Upper lobe of left lung (tissue), 6 donors: ENCODE measurements at regions not wholly inside any gene's neighbourhood (a gene's known extent, or its start where the extent isn't known, plus 50 kb on each side); places are given as distances from the start of the nearest gene placed in this dataset.
"Not testable (repeated sequence)": the region's sequence is repeated elsewhere in the genome, so short reads cannot be mapped to it uniquely, and the experiment has no call there.

ENCODE experiments used
- ATAC-seq, 2 donors: fragments of 200-7000 bp; cut with Tn5 transposase; one replicate each; pipeline ENCODE4 v1.9.1; 2022; ENCODE audit warnings: mild to moderate bottlenecking in 2 of 2, moderate library complexity in 2 of 2; ENCODE audit not compliant: low FRiP score in 2 of 2
- DNase-seq, 2 donors: peaks; one replicate each; pipeline ENCODE4 v3.0.0-alpha.2; 2019 to 2020
- H3K27ac ChIP-seq, 4 donors: fragments of 200-600 bp; sonication (generic); one replicate each; pipeline ENCODE4 v1.5.1; 2016 to 2019
- H3K27me3 ChIP-seq, 4 donors: fragments of 200-600 bp; sonication (generic); one replicate each; pipeline ENCODE4 v1.5.1; 2017 to 2019
- H3K36me3 ChIP-seq, 4 donors: fragments of 200-600 bp; sonication (generic); one replicate each; pipeline ENCODE4 v1.5.1; 2016 to 2019
- H3K4me1 ChIP-seq, 4 donors: fragments of 200-600 bp; sonication (generic); one replicate each; pipeline ENCODE4 v1.5.1; 2018 to 2019
- H3K4me3 ChIP-seq, 4 donors: fragments of 200-600 bp; sonication (generic); one replicate each; pipeline ENCODE4 v1.5.1; 2017 to 2019; ENCODE audit warnings: mild to moderate bottlenecking in 2 of 4, moderate library complexity in 1 of 4
- H3K9me3 ChIP-seq, 4 donors: fragments of 200-600 bp; sonication (generic); one replicate each; pipeline ENCODE4 v1.5.1; 2018 to 2019
- EP300 ChIP-seq, 4 donors: sonication (generic); formaldehyde crosslinking; IDR thresholded peaks; one replicate each; pipeline ENCODE4 v1.5.1; 2017; ENCODE audit warnings: antibody characterized with exemption in 4 of 4, control low read depth in 2 of 4
- POLR2A ChIP-seq, 4 donors: fragments of 450-650 bp; IDR thresholded peaks; one replicate each; pipeline ENCODE4 v1.5.1; 2016 to 2017; ENCODE audit warnings: antibody characterized with exemption in 4 of 4, mild to moderate bottlenecking in 2 of 4
- POLR2AphosphoS5 ChIP-seq, 2 donors: sonication (generic); formaldehyde crosslinking; IDR thresholded peaks; one replicate each; pipeline ENCODE4 v1.5.1; 2017; ENCODE audit warnings: antibody characterized with exemption in 2 of 2
- WGBS, 2 donors: methylation state at CpG; one replicate each; pipeline ENCODE4 v1.1.5; 2017 to 2018; 5-methylcytosine and 5-hydroxymethylcytosine counted together
- TF ChIP-seq, protein P1 (sequence below), 6 experiments: fragments of 450-650 bp in 4 of 6; fragments of 200-600 bp in 2 of 6; sonication (generic) in 2 of 6; IDR thresholded peaks; one replicate each; pipeline ENCODE4 v1.5.1; 2016 to 2019; ENCODE audit warnings: antibody characterized with exemption in 6 of 6
- donor health status: DM: no; HTN: no; CAD: no; lungs with moderate emphysema.
- donor health status: DM: no; HTN: yes; CAD: no; lungs with severe emphysema.

DNA sequence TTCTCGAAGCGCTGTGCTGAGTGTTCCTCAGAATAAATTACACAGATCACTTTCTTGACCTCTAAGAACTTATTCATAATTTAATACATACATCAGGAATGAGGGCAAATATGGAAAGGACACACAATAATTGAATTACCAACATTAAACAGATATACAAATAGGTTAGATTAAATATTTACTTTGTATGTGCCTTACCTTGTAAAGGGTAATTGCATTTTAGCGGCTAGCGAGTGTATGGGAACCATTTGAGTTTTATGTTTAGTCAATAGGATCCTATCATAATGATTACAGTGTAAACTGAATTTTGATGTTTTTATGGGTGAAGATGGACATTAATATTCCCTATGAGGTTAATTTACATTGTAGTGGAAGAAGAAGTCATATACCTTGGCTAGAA lies 1187.1 kb upstream of the WWC1 start:
- H3K4me1 ChIP-seq = no peaks in the 10 kb centered on the region
- H3K27ac ChIP-seq = no peak overlapping the region
- no peaks in the 10 kb centered on the region for H3K27me3 ChIP-seq
- WGBS, 2 donors = 87 to 92% methylated on average over 4 of the region's 4 CpGs
- no peak overlapping the region for H3K4me3 ChIP-seq
- H3K9me3 ChIP-seq = no peaks in the 10 kb centered on the region
- TF ChIP-seq, protein P1, sequence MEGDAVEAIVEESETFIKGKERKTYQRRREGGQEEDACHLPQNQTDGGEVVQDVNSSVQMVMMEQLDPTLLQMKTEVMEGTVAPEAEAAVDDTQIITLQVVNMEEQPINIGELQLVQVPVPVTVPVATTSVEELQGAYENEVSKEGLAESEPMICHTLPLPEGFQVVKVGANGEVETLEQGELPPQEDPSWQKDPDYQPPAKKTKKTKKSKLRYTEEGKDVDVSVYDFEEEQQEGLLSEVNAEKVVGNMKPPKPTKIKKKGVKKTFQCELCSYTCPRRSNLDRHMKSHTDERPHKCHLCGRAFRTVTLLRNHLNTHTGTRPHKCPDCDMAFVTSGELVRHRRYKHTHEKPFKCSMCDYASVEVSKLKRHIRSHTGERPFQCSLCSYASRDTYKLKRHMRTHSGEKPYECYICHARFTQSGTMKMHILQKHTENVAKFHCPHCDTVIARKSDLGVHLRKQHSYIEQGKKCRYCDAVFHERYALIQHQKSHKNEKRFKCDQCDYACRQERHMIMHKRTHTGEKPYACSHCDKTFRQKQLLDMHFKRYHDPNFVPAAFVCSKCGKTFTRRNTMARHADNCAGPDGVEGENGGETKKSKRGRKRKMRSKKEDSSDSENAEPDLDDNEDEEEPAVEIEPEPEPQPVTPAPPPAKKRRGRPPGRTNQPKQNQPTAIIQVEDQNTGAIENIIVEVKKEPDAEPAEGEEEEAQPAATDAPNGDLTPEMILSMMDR (IDR thresholded peaks at IDR 0.05) = no peak
- TF ChIP-seq POLR2A (IDR thresholded peaks at IDR 0.05) (no peak), POLR2AphosphoS5 (IDR thresholded peaks at IDR 0.05) (no peak), EP300 (IDR thresholded peaks at IDR 0.05) (no peak)
- H3K36me3 ChIP-seq = no peaks in the 10 kb centered on the region
- DNase-seq = no peak
- no peak for ATAC-seq

DNA sequence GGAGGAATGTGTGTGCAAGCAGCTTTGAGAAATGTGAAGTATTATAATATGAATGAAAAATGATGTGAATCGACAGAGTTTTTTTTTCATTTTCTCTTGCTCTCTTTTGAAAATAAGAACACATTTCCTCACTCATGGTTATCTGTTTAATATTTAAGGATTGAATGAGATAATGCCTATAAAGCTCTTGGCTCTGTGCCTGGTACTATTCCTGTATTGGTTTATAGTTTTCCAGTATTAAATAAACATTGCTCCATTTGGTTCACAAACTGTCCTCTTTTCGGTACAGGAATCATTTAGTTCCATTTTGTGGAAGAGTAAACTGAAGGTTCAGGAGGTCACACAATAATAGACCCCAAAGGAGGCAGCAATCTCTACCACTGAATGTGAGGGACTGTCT lies 1185.5 kb upstream of the WWC1 start:
- H3K9me3 ChIP-seq = no peaks in the 10 kb centered on the region
- no peak overlapping the region for H3K4me3 ChIP-seq
- DNase-seq = no peak
- TF ChIP-seq EP300 (IDR thresholded peaks at IDR 0.05) = no peak
- no peak for TF ChIP-seq POLR2A (IDR thresholded peaks at IDR 0.05)
- TF ChIP-seq, protein P1 (IDR thresholded peaks at IDR 0.05) = no peak
- TF ChIP-seq POLR2AphosphoS5 (IDR thresholded peaks at IDR 0.05) = no peak
- no peaks in the 10 kb centered on the region for H3K4me1 ChIP-seq
- WGBS, 2 donors = 44 to 51% methylated on average over 2 of the region's 2 CpGs
- no peak for ATAC-seq
- H3K36me3 ChIP-seq = no peaks in the 10 kb centered on the region
- H3K27me3 ChIP-seq = no peaks in the 10 kb centered on the region
- no peak overlapping the region for H3K27ac ChIP-seq

DNA sequence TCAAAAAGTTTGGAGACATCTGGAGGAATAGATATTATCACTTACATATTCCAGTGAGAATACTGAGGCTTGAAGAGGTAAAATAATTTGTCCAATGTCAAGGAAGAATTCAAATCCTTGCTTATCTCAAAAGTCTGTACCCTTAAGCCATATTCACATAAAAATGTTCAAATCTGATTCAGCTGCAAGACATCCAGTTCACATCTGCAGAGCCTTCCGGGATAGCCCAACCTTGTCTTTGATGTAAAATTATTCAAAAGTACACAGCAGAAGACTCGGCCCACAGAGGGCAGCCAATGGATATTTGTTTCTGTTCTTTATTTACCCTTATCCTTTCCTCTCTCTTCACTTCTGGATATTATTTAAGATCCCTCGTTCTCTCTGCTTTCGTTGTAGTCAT lies 1183.8 kb upstream of the WWC1 start:
- no peaks in the 10 kb centered on the region for H3K4me1 ChIP-seq
- H3K9me3 ChIP-seq = no peaks in the 10 kb centered on the region
- TF ChIP-seq POLR2AphosphoS5 (IDR thresholded peaks at IDR 0.05) (no peak), EP300 (IDR thresholded peaks at IDR 0.05) (no peak), POLR2A (IDR thresholded peaks at IDR 0.05) (no peak)
- TF ChIP-seq, protein P1 (IDR thresholded peaks at IDR 0.05) = no peak
- no peak for DNase-seq
- H3K36me3 ChIP-seq = no peaks in the 10 kb centered on the region
- no peaks in the 10 kb centered on the region for H3K27me3 ChIP-seq
- no peak for ATAC-seq
- no peak overlapping the region for H3K27ac ChIP-seq
- 76% methylated on average over 4 of the region's 4 CpGs for WGBS, 2 donors
- H3K4me3 ChIP-seq = no peak overlapping the region

DNA sequence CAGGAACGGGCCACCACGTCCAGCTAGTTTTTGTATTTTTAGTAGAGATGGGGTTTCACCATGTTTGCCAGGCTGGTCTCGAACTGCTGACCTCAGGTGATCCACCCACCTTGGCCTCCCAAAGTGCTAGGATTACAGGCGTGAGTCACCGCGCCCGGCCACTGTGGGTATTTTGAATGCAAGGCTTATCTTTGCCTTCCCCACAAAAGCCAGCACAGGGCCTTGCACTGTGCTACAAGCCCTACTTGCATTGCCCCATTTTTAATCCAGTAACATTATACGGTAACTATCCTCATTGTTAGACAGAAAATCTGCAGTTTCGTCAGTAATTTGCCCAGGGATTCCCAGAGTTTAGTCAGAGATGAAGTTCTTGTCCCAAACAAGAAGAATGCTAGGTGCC lies 1183.2 kb upstream of the WWC1 start:
- ATAC-seq, H3K9me3 ChIP-seq, H3K27ac ChIP-seq, H3K36me3 ChIP-seq, H3K4me1 ChIP-seq, DNase-seq, H3K27me3 ChIP-seq, H3K4me3 ChIP-seq: not testable (repeated sequence)
- WGBS, 2 donors = 89 to 92% methylated on average over 9 of the region's 9 CpGs

DNA sequence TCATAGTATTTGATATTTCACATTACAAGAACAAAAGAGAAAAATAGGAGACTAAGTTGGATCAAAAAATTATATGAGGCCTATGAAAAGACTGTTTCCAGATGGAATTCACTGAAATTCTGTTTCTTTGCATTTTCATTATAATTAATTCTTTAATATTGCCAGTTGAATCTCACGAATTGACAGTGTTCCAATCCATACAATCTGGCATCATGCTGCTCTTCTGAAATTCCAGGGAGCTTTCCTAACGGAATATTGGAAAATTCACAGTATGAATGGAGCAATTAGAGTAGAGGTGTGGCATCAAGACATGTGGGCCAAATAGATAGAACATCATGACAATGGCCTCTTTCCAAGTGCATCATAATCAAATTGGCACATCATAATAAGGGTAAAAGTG lies 1178.9 kb upstream of the WWC1 start:
- Histone ChIP-seq H3K27ac (no peak overlapping the region), H3K4me1 (no peaks in the 10 kb centered on the region), H3K36me3 (no peaks in the 10 kb centered on the region), H3K9me3 (no peaks in the 10 kb centered on the region), H3K4me3 (no peak overlapping the region), H3K27me3 (no peaks in the 10 kb centered on the region)
- DNase-seq = no peak
- 71% methylated on average over 2 of the region's 2 CpGs for WGBS, 2 donors
- no peak for ATAC-seq
- no peak for TF ChIP-seq EP300 (IDR thresholded peaks at IDR 0.05)
- no peak for TF ChIP-seq POLR2A (IDR thresholded peaks at IDR 0.05)
- no peak for TF ChIP-seq POLR2AphosphoS5 (IDR thresholded peaks at IDR 0.05)
- TF ChIP-seq, protein P1 (IDR thresholded peaks at IDR 0.05) = no peak
